Caco-2 (cell line): ENCODE measurements at regions not wholly inside any gene's neighbourhood (a gene's known extent, or its start where the extent isn't known, plus 50 kb on each side); places are given as distances from the start of the nearest gene placed in this dataset.

ENCODE experiments used
- BruUV-seq: library from RNA; stranded (reverse); fragments of 400-500 nt; replicated peaks from 2 replicates; lab custom pipeline; 2021; lab: Mats Ljungman, UMichigan
- CTCF ChIA-PET: fragments of 300-600 bp; sonication (Branson Sonifier 250); formaldehyde crosslinking; loops from one replicate; lab custom pipeline; 2022; ENCODE audit warnings: antibody characterized with exemption; lab: Charles Lee
- POLR2A ChIA-PET: fragments of 300-600 bp; sonication (Branson Sonifier 250); formaldehyde crosslinking; loops from one replicate; lab custom pipeline; 2022; ENCODE audit warnings: antibody characterized with exemption; lab: Charles Lee
- DNase-seq, 2 experiments: peaks; one replicate each; pipeline versions ENCODE4 v3.0.0 to v3.0.0-alpha.2; 2020 to 2022
- H3K27me3 ChIP-seq: replicated peaks from 2 replicates; pipeline ENCODE4 v1.6.0; 2011; ENCODE audit warnings: low read length; ENCODE audit not compliant: control insufficient read depth, insufficient read depth
- H3K36me3 ChIP-seq: 2 replicates; pipeline ENCODE4 v1.5.1; 2011; ENCODE audit warnings: low read length; ENCODE audit not compliant: control insufficient read depth, insufficient read depth
- H3K4me1 ChIP-seq: fragments of 250-450 bp; sonication (Bioruptor Pico); 2 replicates; pipeline ENCODE4 v1.5.1; 2020; ENCODE audit warnings: mild to moderate bottlenecking
- H3K4me3 ChIP-seq: 2 replicates; pipeline ENCODE4 v1.5.1; 2011; ENCODE audit warnings: low read depth, mild to moderate bottlenecking, control low read depth, low read length
- H3K9me3 ChIP-seq: fragments of 250-450 bp; sonication (Bioruptor Pico); 2 replicates; pipeline ENCODE4 v1.5.1; 2020; ENCODE audit warnings: mild to moderate bottlenecking, moderate library complexity
- H3K27ac Mint-ChIP-seq: one replicate; pipeline ENCODE4 v1.8.0; 2022; ENCODE audit warnings: mixed read lengths; ENCODE audit not compliant: unreplicated experiment
- H3K27me3 Mint-ChIP-seq: one replicate; pipeline ENCODE4 v1.8.0; 2022; ENCODE audit warnings: mixed read lengths; ENCODE audit not compliant: insufficient read depth, unreplicated experiment
- H3K36me3 Mint-ChIP-seq: one replicate; pipeline ENCODE4 v1.8.0; 2022; ENCODE audit warnings: mild to moderate bottlenecking, mixed read lengths; ENCODE audit not compliant: insufficient read depth, unreplicated experiment
- H3K4me1 Mint-ChIP-seq: one replicate; pipeline ENCODE4 v1.8.0; 2022; ENCODE audit warnings: low read depth, mixed read lengths; ENCODE audit not compliant: unreplicated experiment
- H3K4me3 Mint-ChIP-seq: one replicate; pipeline ENCODE4 v1.8.0; 2022; ENCODE audit warnings: mild to moderate bottlenecking, moderate library complexity, mixed read lengths; ENCODE audit not compliant: unreplicated experiment
- H3K9me3 Mint-ChIP-seq: one replicate; pipeline ENCODE4 v1.8.0; 2022; ENCODE audit warnings: mixed read lengths; ENCODE audit not compliant: unreplicated experiment
- CTCF ChIP-seq, 2 experiments: fragments of 200-600 bp in 1 of 2; IDR thresholded peaks; 1 replicate in 1 of 2; 2 replicates in 1 of 2; pipeline versions ENCODE4 v1.5.1 to v1.8.0; 2011 to 2022; ENCODE audit warnings: antibody characterized with exemption in 1 of 2, control low read depth in 1 of 2, inconsistent platforms in 1 of 2, low read depth in 1 of 2, low read length in 1 of 2, mild to moderate bottlenecking in 1 of 2, moderate library complexity in 1 of 2; ENCODE audit not compliant: insufficient read depth in 1 of 2, severe bottlenecking in 1 of 2, unreplicated experiment in 1 of 2
- intact Hi-C: fragments of 100-400 bp; cut with micrococcal nuclease; formaldehyde crosslinking; loops from one replicate; pipeline ENCODE4 v1.10.0; 2022; ENCODE audit not compliant: unreplicated experiment

GRCh38 chr1:119217309-119217828 is 76.9 kb upstream of the WARS2 start:
- BruUV-seq: no TSS peak
- POLR2A ChIA-PET: no interaction called here
- H3K27me3 Mint-ChIP-seq: peaks cover 4% of the 10 kb centered on the region

GRCh38 chr1:119219711-119220110 is 79.3 kb upstream of the WARS2 start:
- ChIA-PET CTCF (no interaction called here), POLR2A (no interaction called here)
- no peaks in the 10 kb centered on the region for H3K4me1 ChIP-seq
- no peak overlapping the region for H3K4me3 ChIP-seq
- H3K27me3 Mint-ChIP-seq: peaks cover 4% of the 10 kb centered on the region
- no TSS peak for BruUV-seq
- H3K36me3 Mint-ChIP-seq: no peaks in the 10 kb centered on the region
- no peaks in the 10 kb centered on the region for H3K9me3 Mint-ChIP-seq
- H3K27me3 ChIP-seq: no peaks in the 10 kb centered on the region
- no peaks in the 10 kb centered on the region for H3K36me3 ChIP-seq
- no peak overlapping the region for H3K27ac Mint-ChIP-seq
- no peak for DNase-seq
- H3K4me3 Mint-ChIP-seq: no peak overlapping the region
- no peak for TF ChIP-seq CTCF (IDR thresholded peaks at IDR 0.05; ENCODE audit: insufficient read depth in 1 of 2, low read depth in 1 of 2, low read length in 1 of 2, severe bottlenecking in 1 of 2, unreplicated experiment in 1 of 2)
- no peaks in the 10 kb centered on the region for H3K9me3 ChIP-seq
- intact Hi-C loops: no loop called here
- H3K4me1 Mint-ChIP-seq: no peaks in the 10 kb centered on the region

More at GRCh38 chr1:119217309-119217828, 76.9 kb upstream of the WARS2 start:
- CTCF ChIA-PET: no interaction called here
- Mint-ChIP-seq H3K4me3 (no peak overlapping the region), H3K36me3 (no peaks in the 10 kb centered on the region), H3K27ac (no peak overlapping the region), H3K9me3 (no peaks in the 10 kb centered on the region), H3K4me1 (no peaks in the 10 kb centered on the region)
- intact Hi-C loops: no loop called here
- Histone ChIP-seq H3K4me1 (no peaks in the 10 kb centered on the region), H3K9me3 (no peaks in the 10 kb centered on the region), H3K27me3 (no peaks in the 10 kb centered on the region), H3K36me3 (no peaks in the 10 kb centered on the region), H3K4me3 (no peak overlapping the region)
- no peak for TF ChIP-seq CTCF (IDR thresholded peaks at IDR 0.05; ENCODE audit: insufficient read depth in 1 of 2, low read depth in 1 of 2, low read length in 1 of 2, severe bottlenecking in 1 of 2, unreplicated experiment in 1 of 2)
- no peak for DNase-seq

- DNase-seq: no peak
- intact Hi-C loops: no loop called here
- no peaks in the 10 kb centered on the region for H3K36me3 ChIP-seq
- Mint-ChIP-seq H3K27me3 (peaks cover 4% of the 10 kb centered on the region), H3K27ac (no peak overlapping the region), H3K36me3 (no peaks in the 10 kb centered on the region), H3K4me1 (no peaks in the 10 kb centered on the region), H3K4me3 (no peak overlapping the region), H3K9me3 (no peaks in the 10 kb centered on the region)
- H3K4me1 ChIP-seq: no peaks in the 10 kb centered on the region
- no peaks in the 10 kb centered on the region for H3K27me3 ChIP-seq
- TF ChIP-seq CTCF (IDR thresholded peaks at IDR 0.05; ENCODE audit: insufficient read depth in 1 of 2, low read depth in 1 of 2, low read length in 1 of 2, severe bottlenecking in 1 of 2, unreplicated experiment in 1 of 2): no peak
- ChIA-PET POLR2A (no interaction called here), CTCF (no interaction called here)
- no TSS peak for BruUV-seq
- no peaks in the 10 kb centered on the region for H3K9me3 ChIP-seq
- no peak overlapping the region for H3K4me3 ChIP-seq
Observed at GRCh38 chr1:119220991-119221390, 80.5 kb upstream of the WARS2 start.
